ENCODE measurements at regions not wholly inside any gene's neighbourhood (a gene's known extent, or its start where the extent isn't known, plus 50 kb on each side); places are given as distances from the start of the nearest gene placed in this dataset.

DNA sequence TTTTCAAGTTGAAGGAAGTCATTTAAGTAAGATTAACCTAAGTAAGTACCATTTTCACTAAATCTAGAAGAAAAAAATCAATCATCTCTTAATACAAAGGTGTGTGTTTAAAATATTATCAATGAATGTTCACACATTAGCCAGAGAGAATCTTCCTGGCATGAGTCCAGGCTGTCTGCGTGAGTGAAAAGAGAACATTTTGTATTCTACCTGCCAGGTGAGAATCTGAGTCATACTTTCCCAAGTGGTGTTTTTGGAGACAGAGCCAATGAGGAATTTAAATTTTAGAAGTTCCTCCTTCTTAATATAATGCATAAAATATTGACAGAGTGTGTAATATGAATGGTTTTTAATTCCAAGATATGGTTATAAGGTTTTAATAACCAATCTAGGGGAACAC, 371.8 kb upstream of the NR3C2 start:
- Histone ChIP-seq H3K27ac (ENCODE audit: insufficient read depth, low read depth, low read length, poor library complexity, severe bottlenecking) (no peak overlapping the region), H3K9me3 (ENCODE audit: control insufficient read depth, low read length) (no peaks in the 10 kb centered on the region), H3K36me3 (ENCODE audit: control insufficient read depth, insufficient read depth, low read length) (no peaks in the 10 kb centered on the region), H3K4me1 (ENCODE audit: control insufficient read depth, insufficient read depth, low read length) (no peaks in the 10 kb centered on the region), H3K27me3 (ENCODE audit: control insufficient read depth, insufficient read depth, low read length, poor library complexity, severe bottlenecking) (no peaks in the 10 kb centered on the region), H3K4me3 (ENCODE audit: insufficient read depth, low read depth, low read length) (no peak overlapping the region)
- 100% methylated on average over 1 of the region's 1 CpG for WGBS, 2 experiments

GRCh38 chr4:148813289-148813688, 371.1 kb upstream of the NR3C2 start:
- Histone ChIP-seq H3K27ac (ENCODE audit: insufficient read depth, low read depth, low read length, poor library complexity, severe bottlenecking) (no peak overlapping the region), H3K4me3 (ENCODE audit: insufficient read depth, low read depth, low read length) (no peak overlapping the region), H3K27me3 (ENCODE audit: control insufficient read depth, insufficient read depth, low read length, poor library complexity, severe bottlenecking) (no peaks in the 10 kb centered on the region), H3K9me3 (ENCODE audit: control insufficient read depth, low read length) (no peaks in the 10 kb centered on the region), H3K4me1 (ENCODE audit: control insufficient read depth, insufficient read depth, low read length) (no peaks in the 10 kb centered on the region), H3K36me3 (ENCODE audit: control insufficient read depth, insufficient read depth, low read length) (no peaks in the 10 kb centered on the region)

- Histone ChIP-seq H3K4me1 (ENCODE audit: control insufficient read depth, insufficient read depth, low read length) (no peaks in the 10 kb centered on the region), H3K27me3 (ENCODE audit: control insufficient read depth, insufficient read depth, low read length, poor library complexity, severe bottlenecking) (no peaks in the 10 kb centered on the region), H3K9me3 (ENCODE audit: control insufficient read depth, low read length) (no peaks in the 10 kb centered on the region), H3K36me3 (ENCODE audit: control insufficient read depth, insufficient read depth, low read length) (no peaks in the 10 kb centered on the region), H3K4me3 (ENCODE audit: insufficient read depth, low read depth, low read length) (no peak overlapping the region), H3K27ac (ENCODE audit: insufficient read depth, low read depth, low read length, poor library complexity, severe bottlenecking) (no peak overlapping the region)
- WGBS, 2 experiments: 89 to 99% methylated on average over 3 of the region's 3 CpGs
These were observed 369.9 kb upstream of the NR3C2 start for GRCh38 chr4:148812101-148812500.

GRCh38 chr4:148810461-148810860, 368.2 kb upstream of the NR3C2 start:
- Histone ChIP-seq H3K9me3 (ENCODE audit: control insufficient read depth, low read length) (no peaks in the 10 kb centered on the region), H3K4me3 (ENCODE audit: insufficient read depth, low read depth, low read length) (no peak overlapping the region), H3K27ac (ENCODE audit: insufficient read depth, low read depth, low read length, poor library complexity, severe bottlenecking) (no peak overlapping the region), H3K4me1 (ENCODE audit: control insufficient read depth, insufficient read depth, low read length) (no peaks in the 10 kb centered on the region), H3K36me3 (ENCODE audit: control insufficient read depth, insufficient read depth, low read length) (no peaks in the 10 kb centered on the region), H3K27me3 (ENCODE audit: control insufficient read depth, insufficient read depth, low read length, poor library complexity, severe bottlenecking) (no peaks in the 10 kb centered on the region)
- 97 to 98% methylated on average over 2 of the region's 2 CpGs for WGBS, 2 experiments

DNA sequence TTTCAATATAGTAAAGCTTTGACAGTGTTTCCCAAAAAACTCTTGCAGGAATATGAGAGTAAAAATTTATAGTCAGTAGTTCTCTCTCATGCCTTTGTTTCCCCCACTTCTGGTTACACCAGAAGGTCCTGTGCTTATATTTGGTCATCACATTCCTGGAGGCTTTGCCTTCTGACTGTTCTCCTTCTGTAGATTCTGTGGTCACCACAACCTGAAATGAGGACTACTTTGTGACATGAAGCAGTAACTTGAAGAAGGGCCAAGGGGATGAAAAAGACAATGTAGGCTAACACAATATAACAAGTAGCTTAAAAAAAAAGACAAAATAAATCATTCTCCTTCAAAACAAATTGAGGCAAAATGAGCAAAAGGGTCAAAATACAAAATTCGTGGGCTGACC, 366.2 kb upstream of the NR3C2 start:
- no peaks in the 10 kb centered on the region for H3K4me1 ChIP-seq (ENCODE audit: control insufficient read depth, insufficient read depth, low read length)
- H3K27ac ChIP-seq (ENCODE audit: insufficient read depth, low read depth, low read length, poor library complexity, severe bottlenecking): no peak overlapping the region
- no peaks in the 10 kb centered on the region for H3K27me3 ChIP-seq (ENCODE audit: control insufficient read depth, insufficient read depth, low read length, poor library complexity, severe bottlenecking)
- H3K36me3 ChIP-seq (ENCODE audit: control insufficient read depth, insufficient read depth, low read length): no peaks in the 10 kb centered on the region
- 85 to 100% methylated on average over 1 of the region's 1 CpG for WGBS, 2 experiments
- no peaks in the 10 kb centered on the region for H3K9me3 ChIP-seq (ENCODE audit: control insufficient read depth, low read length)
- H3K4me3 ChIP-seq (ENCODE audit: insufficient read depth, low read depth, low read length): no peak overlapping the region

DNA sequence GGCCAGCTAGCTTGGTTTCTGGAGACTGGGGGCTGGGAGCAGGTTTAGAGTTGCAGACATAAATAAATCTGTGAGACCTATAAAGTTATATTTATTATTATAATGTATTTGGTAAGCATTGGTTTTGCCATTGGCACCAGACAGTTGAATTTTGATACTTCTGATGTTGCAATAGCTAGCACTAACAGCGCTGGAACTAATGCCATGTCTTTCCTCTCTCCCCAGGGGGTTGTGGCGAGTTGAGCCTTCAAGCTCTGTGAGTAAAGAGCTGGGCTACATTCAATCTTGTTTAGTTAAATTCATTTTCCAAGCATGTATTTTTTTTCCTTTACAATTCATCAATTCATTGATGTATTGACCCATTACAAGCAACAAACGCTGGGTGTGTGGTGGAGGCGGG, 358.7 kb upstream of the NR3C2 start:
- Histone ChIP-seq H3K27ac (ENCODE audit: insufficient read depth, low read depth, low read length, poor library complexity, severe bottlenecking) (no peak overlapping the region), H3K4me1 (ENCODE audit: control insufficient read depth, insufficient read depth, low read length) (no peaks in the 10 kb centered on the region), H3K9me3 (ENCODE audit: control insufficient read depth, low read length) (no peaks in the 10 kb centered on the region), H3K36me3 (ENCODE audit: control insufficient read depth, insufficient read depth, low read length) (no peaks in the 10 kb centered on the region), H3K4me3 (ENCODE audit: insufficient read depth, low read depth, low read length) (no peak overlapping the region), H3K27me3 (ENCODE audit: control insufficient read depth, insufficient read depth, low read length, poor library complexity, severe bottlenecking) (no peaks in the 10 kb centered on the region)
- 92 to 100% methylated on average over 2 of the region's 4 CpGs for WGBS, 2 experiments

GRCh38 chr4:148800336-148800885, 358.2 kb upstream of the NR3C2 start:
- no peak overlapping the region for H3K27ac ChIP-seq (ENCODE audit: insufficient read depth, low read depth, low read length, poor library complexity, severe bottlenecking)
- 82 to 83% methylated on average over 1 of the region's 1 CpG for WGBS, 2 experiments
- no peaks in the 10 kb centered on the region for H3K27me3 ChIP-seq (ENCODE audit: control insufficient read depth, insufficient read depth, low read length, poor library complexity, severe bottlenecking)
- no peaks in the 10 kb centered on the region for H3K4me1 ChIP-seq (ENCODE audit: control insufficient read depth, insufficient read depth, low read length)
- H3K9me3 ChIP-seq (ENCODE audit: control insufficient read depth, low read length): no peaks in the 10 kb centered on the region
- H3K36me3 ChIP-seq (ENCODE audit: control insufficient read depth, insufficient read depth, low read length): no peaks in the 10 kb centered on the region
- H3K4me3 ChIP-seq (ENCODE audit: insufficient read depth, low read depth, low read length): no peak overlapping the region

DNA sequence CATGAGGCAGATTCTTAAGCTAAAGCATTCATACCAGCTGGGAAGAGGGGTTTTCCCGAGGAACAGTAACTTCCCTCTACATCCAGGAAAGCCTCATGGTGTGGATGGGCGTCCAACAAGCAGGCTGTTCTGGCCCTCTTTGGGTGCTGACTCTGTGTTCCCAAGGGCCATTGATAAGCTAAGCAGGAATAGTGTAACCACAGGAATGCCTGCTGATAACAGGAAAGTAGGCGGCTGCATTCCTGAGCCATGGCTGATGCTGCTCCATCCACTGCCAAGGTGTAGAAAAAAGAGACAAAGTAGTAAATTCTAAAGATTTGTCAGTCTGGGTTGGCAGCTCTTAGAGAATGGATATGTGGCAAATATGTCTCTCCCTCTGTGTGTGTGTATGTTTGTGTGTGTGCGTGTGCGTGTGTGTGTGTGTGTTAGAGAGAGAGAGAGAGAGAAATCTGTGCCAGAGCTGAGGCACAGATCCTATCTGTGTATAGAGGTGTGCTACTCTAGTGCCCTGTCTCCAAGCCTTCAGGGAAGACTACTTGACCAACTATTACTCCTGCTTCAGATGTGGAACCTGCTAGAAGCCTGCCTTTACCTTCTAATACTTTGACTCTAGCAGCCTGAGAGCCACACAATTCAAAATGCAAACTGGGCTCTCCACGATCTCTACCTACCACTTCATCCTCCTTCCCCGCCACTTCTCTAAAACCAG, 353.1 kb upstream of the NR3C2 start:
- Histone ChIP-seq H3K36me3 (ENCODE audit: control insufficient read depth, insufficient read depth, low read length) (no peaks in the 10 kb centered on the region), H3K9me3 (ENCODE audit: control insufficient read depth, low read length) (no peaks in the 10 kb centered on the region), H3K4me3 (ENCODE audit: insufficient read depth, low read depth, low read length) (no peak overlapping the region), H3K27me3 (ENCODE audit: control insufficient read depth, insufficient read depth, low read length, poor library complexity, severe bottlenecking) (no peaks in the 10 kb centered on the region), H3K4me1 (ENCODE audit: control insufficient read depth, insufficient read depth, low read length) (no peaks in the 10 kb centered on the region), H3K27ac (ENCODE audit: insufficient read depth, low read depth, low read length, poor library complexity, severe bottlenecking) (no peak overlapping the region)
- WGBS, 2 experiments: 81 to 86% methylated on average over 7 of the region's 7 CpGs

DNA sequence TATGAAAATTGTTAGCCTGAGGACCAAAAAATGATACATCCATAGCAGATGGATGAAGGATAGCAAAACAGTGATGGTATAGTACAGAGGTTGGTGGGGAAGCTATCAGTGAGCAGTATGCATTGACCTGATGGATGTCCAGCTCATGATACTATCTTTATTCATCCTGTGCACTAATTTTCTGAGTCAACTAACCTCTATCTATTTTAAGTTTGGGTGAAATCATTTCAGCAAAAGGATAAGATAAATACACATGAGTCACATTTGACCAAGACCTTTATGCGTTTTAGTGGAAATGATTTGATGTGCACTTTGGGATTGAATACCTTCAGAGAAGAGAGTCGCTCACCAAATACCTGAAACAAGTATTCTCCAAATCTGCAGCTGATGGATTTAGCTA, 351.0 kb upstream of the NR3C2 start:
- Histone ChIP-seq H3K4me3 (ENCODE audit: insufficient read depth, low read depth, low read length) (no peak overlapping the region), H3K36me3 (ENCODE audit: control insufficient read depth, insufficient read depth, low read length) (no peaks in the 10 kb centered on the region), H3K27ac (ENCODE audit: insufficient read depth, low read depth, low read length, poor library complexity, severe bottlenecking) (no peak overlapping the region), H3K27me3 (ENCODE audit: control insufficient read depth, insufficient read depth, low read length, poor library complexity, severe bottlenecking) (no peaks in the 10 kb centered on the region), H3K9me3 (ENCODE audit: control insufficient read depth, low read length) (no peaks in the 10 kb centered on the region), H3K4me1 (ENCODE audit: control insufficient read depth, insufficient read depth, low read length) (no peaks in the 10 kb centered on the region)
- 100% methylated on average over 1 to 2 of the region's 2 CpGs for WGBS, 2 experiments

- H3K27me3 ChIP-seq (ENCODE audit: control insufficient read depth, insufficient read depth, low read length, poor library complexity, severe bottlenecking): no peaks in the 10 kb centered on the region
- H3K4me1 ChIP-seq (ENCODE audit: control insufficient read depth, insufficient read depth, low read length): no peaks in the 10 kb centered on the region
- H3K36me3 ChIP-seq (ENCODE audit: control insufficient read depth, insufficient read depth, low read length): no peaks in the 10 kb centered on the region
- H3K27ac ChIP-seq (ENCODE audit: insufficient read depth, low read depth, low read length, poor library complexity, severe bottlenecking): no peak overlapping the region
- no peaks in the 10 kb centered on the region for H3K9me3 ChIP-seq (ENCODE audit: control insufficient read depth, low read length)
- H3K4me3 ChIP-seq (ENCODE audit: insufficient read depth, low read depth, low read length): no peak overlapping the region
- WGBS, 2 experiments: 92 to 98% methylated on average over 2 to 3 of the region's 5 CpGs
These were observed 348.5 kb upstream of the NR3C2 start for GRCh38 chr4:148790691-148791090.

Data from ectodermal cell (in vitro differentiated cells).